GM12864 (cell line): ENCODE measurements at regions not wholly inside any gene's neighbourhood (a gene's known extent, or its start where the extent isn't known, plus 50 kb on each side); places are given as distances from the start of the nearest gene placed in this dataset.

Experiments used
- DNase-seq: peaks from one replicate; pipeline ENCODE4 v3.0.0-alpha.2; 2011; ENCODE audit warnings: low read depth
- H3K4me3 ChIP-seq: 2 replicates; pipeline ENCODE4 v1.5.1; 2011; ENCODE audit warnings: mild to moderate bottlenecking, low read depth, low read length, control low read depth
- CTCF ChIP-seq: IDR thresholded peaks from 2 replicates; pipeline ENCODE4 v1.5.1; 2011; ENCODE audit warnings: low read depth, mild to moderate bottlenecking, moderate library complexity, low read length, control low read depth, inconsistent platforms; ENCODE audit errors: missing control alignments

GRCh38 chr20:11193241-11193640 is 519.4 kb upstream of the JAG1 start:
- no peak for TF ChIP-seq CTCF
- no peak for DNase-seq
- no peak overlapping the region for H3K4me3 ChIP-seq

GRCh38 chr20:11195169-11195568 is 521.4 kb upstream of the JAG1 start:
- TF ChIP-seq CTCF = no peak
- no peak for DNase-seq
- H3K4me3 ChIP-seq = no peak overlapping the region

GRCh38 chr20:11195899-11196558 is 522.2 kb upstream of the JAG1 start:
- TF ChIP-seq CTCF = no peak
- no peak overlapping the region for H3K4me3 ChIP-seq
- DNase-seq = no peak

- H3K4me3 ChIP-seq = no peak overlapping the region
- no peak for DNase-seq
- no peak for TF ChIP-seq CTCF
Measured at GRCh38 chr20:11197851-11198250, 524.1 kb upstream of the JAG1 start.

GRCh38 chr20:11200423-11200822 is 526.6 kb upstream of the JAG1 start:
- no peak overlapping the region for H3K4me3 ChIP-seq
- TF ChIP-seq CTCF = no peak
- no peak for DNase-seq

GRCh38 chr20:11204926-11205768 is 531.3 kb upstream of the JAG1 start:
- TF ChIP-seq CTCF = peak; percentile 91
- H3K4me3 ChIP-seq = no peak overlapping the region
- DNase-seq = peak; percentile 25

GRCh38 chr20:11205769-11206362 is 532.1 kb upstream of the JAG1 start:
- no peak for DNase-seq
- no peak overlapping the region for H3K4me3 ChIP-seq
- no peak for TF ChIP-seq CTCF
